NCI-H2081 (cell line): ENCODE measurements at regions not wholly inside any gene's neighbourhood (a gene's known extent, or its start where the extent isn't known, plus 50 kb on each side); places are given as distances from the start of the nearest gene placed in this dataset.
"Not testable (repeated sequence)": the region's sequence is repeated elsewhere in the genome, so short reads cannot be mapped to it uniquely, and the experiment has no call there.

Experiments used
- DNase-seq, 2 experiments: peaks; one replicate each; lab custom pipeline; 2025; lab: John Stamatoyannopoulos, UW

DNA sequence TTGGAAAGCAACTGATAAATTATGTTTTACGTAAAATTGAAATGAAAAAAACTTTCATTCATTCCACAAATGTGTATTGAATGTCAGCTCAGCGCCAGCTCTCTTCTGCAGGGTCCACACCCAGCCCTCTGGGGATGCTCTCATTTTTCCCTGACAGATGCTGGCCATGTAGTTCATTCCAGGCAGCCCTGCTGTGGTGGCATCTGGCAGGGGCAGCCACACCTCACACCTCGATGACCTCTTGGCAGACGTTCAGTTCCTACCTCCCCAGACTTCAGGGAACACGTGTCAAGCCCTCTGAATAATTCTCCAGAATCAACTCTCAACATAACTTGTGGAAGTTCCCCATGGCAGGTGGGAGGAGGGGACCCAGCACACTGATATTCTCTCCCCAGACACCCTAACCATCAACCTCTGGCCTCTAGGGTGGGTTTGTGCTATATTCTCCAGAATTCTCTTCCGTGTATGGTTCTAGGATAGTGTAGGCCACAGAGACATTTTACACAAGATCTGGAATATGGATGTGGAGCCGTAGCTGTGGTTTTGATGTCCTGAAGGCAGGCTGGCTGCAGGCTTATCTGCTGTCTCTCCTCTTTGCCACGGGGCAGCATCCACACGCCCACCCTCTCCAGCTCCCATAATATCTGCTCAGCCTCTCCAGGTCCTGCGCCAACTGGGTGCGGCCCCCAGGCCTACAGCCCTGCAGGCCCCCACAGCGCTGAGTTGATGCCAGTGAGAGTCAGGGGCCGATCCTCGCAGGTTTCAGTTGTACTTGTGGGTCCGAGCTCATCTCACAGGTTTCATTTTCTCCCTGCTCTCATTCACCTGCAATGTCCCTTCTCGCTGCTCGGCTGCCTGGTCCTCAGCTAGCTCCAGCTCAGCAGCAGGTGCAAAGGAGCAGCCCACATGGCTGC is 175.8 kb upstream of the ARID1B start:
- no peak for DNase-seq

GRCh38 chr6:156600678-156601077 is 176.5 kb upstream of the ARID1B start:
- DNase-seq: no peak

DNA sequence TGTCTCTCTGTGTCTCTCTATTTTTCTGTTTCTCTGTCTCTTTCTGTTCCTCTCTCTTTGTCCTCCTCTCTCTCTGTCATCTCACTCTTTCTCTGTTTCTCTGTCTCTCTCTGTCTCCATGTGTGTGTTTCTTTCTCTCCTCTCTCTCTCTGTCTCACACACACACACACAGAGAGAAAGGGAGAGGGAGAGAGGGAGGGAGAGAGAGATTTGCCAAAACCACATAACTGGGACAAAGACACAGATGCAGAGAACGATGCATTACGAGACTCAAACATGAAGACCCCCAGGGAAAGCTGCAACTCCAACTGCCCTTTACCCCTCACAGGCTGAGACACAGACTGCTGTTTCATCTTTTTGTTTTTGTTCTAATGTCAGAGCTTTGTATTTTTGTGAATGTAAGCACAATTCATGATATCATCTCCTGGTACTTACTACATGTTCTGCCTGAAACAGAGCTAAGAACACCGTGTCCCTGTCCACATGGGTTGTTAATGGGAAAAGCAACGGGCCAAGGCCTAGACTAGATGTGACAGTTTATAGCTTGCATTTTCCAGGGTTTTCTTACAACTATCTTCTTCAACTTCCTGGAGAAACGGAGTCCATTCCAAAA is 177.1 kb upstream of the ARID1B start:
- DNase-seq: no peak

DNA sequence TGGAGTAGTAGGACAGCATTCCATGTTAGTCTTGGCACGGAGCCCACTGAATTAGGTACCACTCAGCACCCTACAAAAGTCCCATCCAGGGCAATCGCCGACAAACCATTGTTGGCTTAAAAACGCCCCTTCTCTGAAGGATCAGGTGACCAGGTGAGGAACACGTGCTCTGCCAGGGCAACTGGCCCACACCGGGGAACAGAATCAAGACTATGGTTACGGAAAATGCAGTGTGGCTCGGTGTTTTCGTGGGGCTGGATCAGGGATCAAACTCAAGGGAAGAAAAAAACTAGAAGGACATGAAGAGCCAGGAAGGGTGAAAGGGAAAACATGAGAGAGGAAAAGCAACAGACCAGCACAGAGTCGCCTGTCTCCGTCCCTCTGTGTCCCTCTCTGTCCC is 177.8 kb upstream of the ARID1B start:
- no peak for DNase-seq

GRCh38 chr6:156598855-156599180 is 178.4 kb upstream of the ARID1B start:
- DNase-seq: no peak

- no peak for DNase-seq
These were observed 178.9 kb upstream of the ARID1B start for GRCh38 chr6:156598071-156598854.

DNA sequence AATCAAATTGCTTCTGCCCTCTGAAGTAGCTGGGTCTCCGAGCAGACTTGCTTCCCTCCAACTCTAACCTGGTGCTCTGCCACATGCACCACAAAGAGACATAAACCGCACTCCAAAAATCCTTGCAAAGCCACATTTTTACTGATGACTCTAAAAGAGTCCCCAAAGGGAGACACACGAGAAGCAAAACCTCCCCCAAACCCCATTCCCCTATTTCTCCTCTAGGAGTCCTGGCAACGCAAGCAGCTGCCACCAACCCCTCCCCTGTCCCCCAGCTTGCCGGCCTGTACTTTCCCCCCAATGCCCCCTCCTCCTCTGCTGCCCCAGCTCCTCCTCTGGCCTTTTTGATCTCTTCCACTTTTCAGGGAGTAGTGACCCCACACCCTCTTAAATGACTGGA is 180.1 kb upstream of the ARID1B start:
- DNase-seq: no peak

DNA sequence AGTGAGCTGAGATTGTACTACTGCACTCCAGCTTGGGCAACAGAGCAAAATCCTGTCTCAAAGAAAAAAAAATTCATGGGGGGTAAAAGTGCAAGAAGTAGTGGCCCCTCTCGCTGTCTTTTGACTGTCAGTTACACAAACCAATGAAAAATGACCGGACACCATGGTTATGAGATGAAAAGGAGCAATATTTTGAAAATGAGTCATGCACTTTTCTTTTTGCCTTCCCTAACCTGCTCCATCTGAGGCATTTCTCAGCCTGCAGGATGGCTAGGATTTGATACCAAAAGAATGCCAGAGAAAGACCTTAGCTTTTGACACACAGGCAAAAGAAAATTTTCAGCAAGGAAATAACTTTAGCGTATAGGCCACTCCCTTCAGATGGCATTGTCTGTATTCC is 181.7 kb upstream of the ARID1B start:
- DNase-seq: no peak

DNA sequence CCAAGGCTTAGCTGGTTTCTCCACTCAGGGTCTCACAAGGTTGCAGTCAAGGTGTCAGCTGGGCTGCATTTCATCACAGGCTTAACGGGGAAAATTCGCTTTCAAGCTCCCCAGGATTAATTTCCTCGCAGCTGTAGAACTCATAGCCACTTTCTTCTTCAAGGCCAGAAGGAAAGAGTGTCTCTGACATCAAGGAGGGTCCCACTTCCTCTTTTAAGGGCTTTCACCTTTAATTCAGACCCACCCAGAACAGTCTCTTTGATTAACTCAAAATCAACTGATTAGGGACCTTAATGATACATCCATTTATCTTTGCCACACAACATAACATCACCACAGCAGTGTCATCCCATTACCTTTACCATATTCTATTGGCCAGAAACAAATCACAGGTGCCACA is 183.3 kb upstream of the ARID1B start:
- no peak for DNase-seq

DNA sequence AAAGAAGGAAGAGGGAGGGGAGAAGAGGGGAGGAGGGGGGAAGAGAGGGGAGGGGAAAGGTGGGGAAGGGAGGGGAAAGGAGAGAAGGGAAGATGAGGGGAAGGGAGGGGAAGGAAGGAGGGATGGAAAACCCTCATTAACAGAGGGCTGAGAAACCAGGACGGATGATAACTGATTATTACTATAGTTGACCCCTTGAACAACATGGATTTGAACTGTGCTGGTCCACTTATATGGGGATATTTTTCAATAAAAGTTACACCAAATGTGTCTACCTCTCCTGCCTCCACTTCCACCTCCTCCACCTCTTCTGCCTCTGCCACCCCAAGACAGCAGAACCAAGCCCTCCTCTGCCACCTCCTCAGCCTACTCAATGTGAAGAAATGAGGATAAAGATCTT is 184.1 kb upstream of the ARID1B start:
- DNase-seq: no peak

DNA sequence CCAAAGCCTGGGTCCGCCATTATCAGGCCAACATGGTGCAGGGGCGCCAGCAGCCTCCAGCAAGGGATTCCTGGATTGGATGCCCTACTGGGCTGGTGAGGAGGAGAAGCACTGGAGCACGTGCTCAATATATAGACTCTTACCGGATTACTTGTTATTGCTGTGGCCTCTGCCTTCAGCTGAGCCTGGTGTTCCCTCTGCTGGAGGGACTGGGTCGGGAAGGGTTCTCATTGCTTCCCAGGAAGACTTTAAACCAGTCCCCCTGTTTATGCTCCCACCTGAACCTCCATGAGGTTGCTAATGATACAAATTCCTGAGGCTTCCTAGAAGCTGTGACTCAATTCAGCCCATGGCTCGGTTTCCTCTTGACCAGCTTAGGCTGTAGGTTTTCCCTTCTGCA is 186.7 kb upstream of the ARID1B start:
- no peak for DNase-seq

GRCh38 chr6:156589281-156589680 is 187.9 kb upstream of the ARID1B start:
- DNase-seq: no peak

DNA sequence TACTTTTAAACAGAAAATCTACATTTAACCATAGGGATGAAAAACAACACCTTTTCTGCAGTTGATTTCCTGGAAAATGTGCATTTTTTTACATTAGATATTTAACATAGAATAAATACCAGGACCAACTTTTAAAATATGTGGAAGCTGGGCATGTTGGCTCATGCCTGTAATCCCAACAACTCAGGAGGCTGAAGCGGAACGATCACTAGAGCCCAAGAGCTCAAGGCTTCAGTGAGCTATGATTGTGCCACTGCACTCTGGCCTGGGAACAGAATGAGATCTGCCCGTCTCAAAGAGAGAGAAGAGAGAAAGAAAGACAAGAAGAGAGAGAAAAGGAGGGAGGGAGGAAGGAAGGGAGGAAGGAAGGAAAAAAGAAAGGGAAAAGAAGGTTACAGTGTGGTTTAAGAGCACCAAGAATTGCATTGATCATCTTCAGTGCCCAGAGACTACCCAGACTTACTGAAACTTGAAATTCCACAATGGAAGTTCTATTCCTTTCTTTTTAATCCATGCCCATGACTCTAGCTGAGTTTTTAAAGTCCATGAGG is 189.4 kb upstream of the ARID1B start:
- no peak for DNase-seq

GRCh38 chr6:156587071-156587470 is 190.1 kb upstream of the ARID1B start:
- DNase-seq: no peak

DNA sequence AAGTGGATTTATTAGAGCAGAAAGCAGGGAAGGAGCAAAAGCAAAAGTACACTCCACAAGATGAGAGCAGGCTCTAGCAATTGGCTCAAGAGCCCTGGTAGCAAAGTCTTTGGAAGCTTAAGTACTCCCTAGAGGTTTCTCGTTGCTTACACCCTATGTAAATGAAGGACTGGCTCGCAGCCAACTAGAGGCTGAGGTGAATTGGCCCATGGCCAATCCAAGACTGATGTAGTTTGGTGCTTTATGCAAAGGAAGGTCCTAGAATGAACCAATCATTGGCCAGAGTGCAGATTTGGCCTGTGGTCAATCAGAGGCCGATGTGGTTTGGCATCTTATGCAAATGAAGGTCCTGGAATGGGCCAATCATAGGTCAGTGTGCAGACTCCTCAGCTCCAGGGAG is 191.3 kb upstream of the ARID1B start:
- peak in 1 of 2 experiments; percentile 18 for DNase-seq

GRCh38 chr6:156584121-156584520 is 193.1 kb upstream of the ARID1B start:
- DNase-seq: not testable (repeated sequence)

- DNase-seq: no peak
These were observed 194.1 kb upstream of the ARID1B start for GRCh38 chr6:156583083-156583482.

DNA sequence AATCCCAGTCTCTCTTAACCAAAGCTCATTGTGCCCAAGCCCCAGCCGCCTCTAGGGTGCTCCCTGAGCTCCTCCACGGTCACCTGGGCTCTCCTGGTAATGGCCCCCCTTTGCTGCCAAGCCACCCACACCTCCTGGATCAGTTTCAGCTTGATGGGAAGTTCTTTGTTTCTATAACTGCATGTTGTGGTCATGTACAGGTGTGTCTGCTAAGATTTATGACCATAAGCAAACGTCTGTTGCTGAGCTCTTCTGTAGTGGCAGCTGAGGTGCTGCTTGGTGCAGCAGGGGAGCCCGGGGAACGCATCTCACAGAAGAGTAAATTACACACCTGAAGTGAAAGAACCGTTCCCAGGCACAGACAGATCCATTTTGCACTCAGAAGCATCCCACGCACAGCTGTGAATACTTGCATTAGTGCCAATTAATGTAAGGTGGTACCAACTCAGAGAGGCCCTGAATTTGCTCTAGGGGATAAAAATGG is 194.6 kb upstream of the ARID1B start:
- peak; percentile 84 to 94 for DNase-seq

- no peak for DNase-seq
These were observed 197.6 kb upstream of the ARID1B start for GRCh38 chr6:156579564-156579963.

DNA sequence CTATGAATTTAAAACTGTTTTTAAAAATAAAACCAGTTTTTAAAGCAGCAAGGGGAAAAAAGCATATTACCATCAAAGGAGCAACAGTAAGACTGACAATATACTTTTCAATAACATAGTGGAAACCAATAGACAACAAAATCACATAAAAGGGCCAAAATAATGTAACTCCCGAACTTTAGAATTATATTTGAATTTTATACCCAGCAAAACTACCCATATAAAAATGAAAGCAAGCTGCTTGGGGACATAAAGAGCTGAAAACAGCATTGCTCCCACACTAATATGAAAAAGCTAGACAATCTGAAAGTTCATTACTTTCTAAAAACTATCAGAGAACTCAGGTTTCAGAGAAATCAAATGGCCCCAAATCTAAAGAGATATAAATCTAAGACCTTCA is 199.4 kb upstream of the ARID1B start:
- no peak for DNase-seq

DNA sequence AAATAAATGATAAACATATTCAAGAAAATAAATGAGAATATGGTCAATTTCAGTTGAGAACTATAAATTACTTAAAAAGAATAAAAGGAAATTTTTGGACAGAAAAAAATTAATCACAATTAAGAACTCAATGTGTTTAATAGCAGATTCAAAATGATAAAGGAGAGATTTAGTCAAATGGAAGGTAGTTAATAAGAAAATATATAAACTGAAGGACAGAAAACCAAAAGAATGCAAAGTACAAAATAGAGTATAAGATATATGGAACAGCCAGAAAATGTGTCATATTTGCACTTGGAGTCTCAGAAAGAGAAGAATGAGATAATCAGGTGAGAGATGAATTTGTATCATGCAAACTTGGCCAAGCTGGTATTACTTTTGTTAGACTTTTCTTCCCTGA is 201.8 kb upstream of the ARID1B start:
- DNase-seq: no peak

GRCh38 chr6:156564807-156565149 is 212.4 kb upstream of the ARID1B start:
- no peak for DNase-seq
